SK-N-SH (cell line): ENCODE measurements at regions not wholly inside any gene's neighbourhood (a gene's known extent, or its start where the extent isn't known, plus 50 kb on each side); places are given as distances from the start of the nearest gene placed in this dataset.

Source experiments
- CTCF ChIA-PET: fragments of 300-600, 350-600 bp; formaldehyde crosslinking; extraction: SDS; loops from one replicate; lab custom pipeline; 2021; lab: Yijun Ruan, JAX
- POLR2A ChIA-PET: fragments of 350-600 bp; sonication (Branson Sonifier 250); formaldehyde crosslinking; extraction: SDS; loops from one replicate; lab custom pipeline; 2020; ENCODE audit warnings: antibody characterized with exemption, inconsistent platforms; lab: Yijun Ruan, JAX
- DNase-seq: peaks from one replicate; pipeline ENCODE4 v3.0.0; 2012
- H2AFZ ChIP-seq: fragments of 200-600 bp; sonication (generic); 2 replicates; pipeline ENCODE4 v1.8.1; 2016; ENCODE audit warnings: antibody characterized with exemption, mild to moderate bottlenecking, low read depth
- H3F3A ChIP-seq: fragments of 200-600 bp; sonication (generic); replicated peaks from 2 replicates; pipeline ENCODE3; 2016; ENCODE audit warnings: antibody characterized with exemption, mild to moderate bottlenecking; ENCODE audit not compliant: insufficient read depth
- H3K27ac ChIP-seq, 2 experiments: fragments of 200-500 bp in 1 of 2; fragments of 200-600 bp in 1 of 2; sonication (Bioruptor generic) in 1 of 2; sonication (generic), shearing (Covaris generic) in 1 of 2; 2 replicates each; pipeline versions ENCODE4 v1.5.1 to v1.6.1; 2014 to 2016; ENCODE audit warnings: low read depth in 2 of 2, inconsistent platforms in 1 of 2, low read length in 1 of 2, mild to moderate bottlenecking in 1 of 2, mixed read lengths in 1 of 2
- H3K27me3 ChIP-seq: fragments of 200-600 bp; sonication (generic), shearing (Covaris generic); 2 replicates; pipeline ENCODE4 v1.6.1; 2016; ENCODE audit warnings: mixed run types; ENCODE audit not compliant: insufficient read depth
- H3K36me3 ChIP-seq, 2 experiments: fragments of 200-500 bp in 1 of 2; fragments of 200-600 bp in 1 of 2; sonication (Bioruptor generic) in 1 of 2; sonication (generic) in 1 of 2; replicated peaks in 1 of 2; 2 replicates each; pipeline versions ENCODE3 to v1.5.1; 2014 to 2016; ENCODE audit warnings: low read length in 1 of 2, mild to moderate bottlenecking in 1 of 2; ENCODE audit not compliant: insufficient read depth in 2 of 2, control insufficient read depth in 1 of 2
- H3K4me1 ChIP-seq, 2 experiments: fragments of 200-500 bp in 1 of 2; fragments of 200-600 bp in 1 of 2; sonication (Bioruptor generic) in 1 of 2; sonication (generic), shearing (Covaris generic) in 1 of 2; 2 replicates each; pipeline versions ENCODE4 v1.5.1 to v1.6.1; 2014 to 2016; ENCODE audit warnings: low read depth in 1 of 2, low read length in 1 of 2, mixed run types in 1 of 2; ENCODE audit not compliant: insufficient read depth in 2 of 2, control insufficient read depth in 1 of 2
- H3K4me2 ChIP-seq: fragments of 200-600 bp; sonication (generic), shearing (Covaris generic); 2 replicates; pipeline ENCODE4 v1.6.1; 2017; ENCODE audit warnings: mixed run types
- H3K4me3 ChIP-seq, 2 experiments: fragments of 200-500 bp in 1 of 2; fragments of 200-600 bp in 1 of 2; sonication (Bioruptor generic) in 1 of 2; sonication (generic), shearing (Covaris generic) in 1 of 2; 2 replicates each; pipeline versions ENCODE4 v1.5.1 to v1.8.1; 2014 to 2016; ENCODE audit warnings: low read depth in 2 of 2, inconsistent platforms in 1 of 2, low read length in 1 of 2, mild to moderate bottlenecking in 1 of 2, mixed read lengths in 1 of 2, moderate library complexity in 1 of 2
- H3K79me2 ChIP-seq: fragments of 200-600 bp; sonication (generic); 2 replicates; pipeline ENCODE4 v1.8.1; 2017; ENCODE audit warnings: mild to moderate bottlenecking; ENCODE audit not compliant: insufficient read depth
- H3K9ac ChIP-seq: fragments of 200-600 bp; sonication (generic); 2 replicates; pipeline ENCODE4 v1.6.1; 2017; ENCODE audit warnings: mixed run types
- H3K9me2 ChIP-seq: fragments of 200-600 bp; sonication (generic); 2 replicates; pipeline ENCODE4 v1.6.1; 2017; ENCODE audit warnings: mixed run types
- H3K9me3 ChIP-seq: fragments of 200-600 bp; sonication (generic); 2 replicates; pipeline ENCODE4 v1.6.1; 2017; ENCODE audit warnings: mixed run types, mild to moderate bottlenecking, moderate library complexity
- H4K20me1 ChIP-seq: fragments of 200-600 bp; sonication (generic); 2 replicates; pipeline ENCODE4 v1.6.1; 2017; ENCODE audit warnings: mild to moderate bottlenecking, mixed run types; ENCODE audit not compliant: insufficient read depth
- CHD2 ChIP-seq: fragments of 150-350 bp; IDR thresholded peaks from 2 replicates; pipeline ENCODE4 v1.6.1; 2018; ENCODE audit warnings: low read length; ENCODE audit not compliant: partially characterized antibody
- ELF1 ChIP-seq: IDR thresholded peaks from 2 replicates; pipeline ENCODE4 v1.4.0; 2012
- FOSL2 ChIP-seq: IDR thresholded peaks from 2 replicates; pipeline ENCODE4 v1.4.0; 2012; ENCODE audit warnings: low read depth, mild to moderate bottlenecking, moderate library complexity, borderline replicate concordance
- FOXM1 ChIP-seq: IDR thresholded peaks from 2 replicates; pipeline ENCODE4 v1.4.0; 2012; ENCODE audit warnings: low read depth, mild to moderate bottlenecking
- GATA2 ChIP-seq: sonication (generic); formaldehyde crosslinking; IDR thresholded peaks from 2 replicates; pipeline ENCODE4 v1.5.0; 2020; ENCODE audit warnings: mild to moderate bottlenecking, missing genetic modification reagents
- JUND ChIP-seq: IDR thresholded peaks from 2 replicates; pipeline ENCODE4 v1.4.0; 2012
- POLR2AphosphoS5 ChIP-seq: IDR thresholded peaks from 2 replicates; pipeline ENCODE4 v1.6.1; 2012; ENCODE audit warnings: low read depth, low read length
- RCOR1 ChIP-seq: fragments of 150-350 bp; IDR thresholded peaks from 2 replicates; pipeline ENCODE4 v1.6.1; 2017; ENCODE audit warnings: antibody characterized with exemption, low read length
- RFX5 ChIP-seq: IDR thresholded peaks from 2 replicates; pipeline ENCODE4 v1.6.1; 2012; ENCODE audit warnings: mild to moderate bottlenecking, improper control_type of control experiment, low read length
- TCF12 ChIP-seq: IDR thresholded peaks from 2 replicates; pipeline ENCODE4 v1.4.0; 2012
- WGBS: methylation state at CpG from one replicate; pipeline ENCODE4 v1.1.6; 2017; ENCODE audit warnings: low lambda C conversion rate; 5-methylcytosine and 5-hydroxymethylcytosine counted together
- TF ChIP-seq, protein P1 (sequence below): IDR thresholded peaks from 2 replicates; pipeline ENCODE4 v1.6.1; 2012; ENCODE audit warnings: mild to moderate bottlenecking, low read depth, low read length, moderate library complexity
- TF ChIP-seq, protein P2 (sequence below): fragments of 150-350 bp; IDR thresholded peaks from 2 replicates; pipeline ENCODE4 v1.6.1; 2017; ENCODE audit warnings: antibody characterized with exemption, low read length, low read depth, borderline replicate concordance
- TF ChIP-seq, protein P3 (sequence below): IDR thresholded peaks from 2 replicates; pipeline ENCODE4 v1.4.0; 2012; ENCODE audit warnings: low read depth, borderline replicate concordance
- TF ChIP-seq, protein P4 (sequence below): IDR thresholded peaks from 2 replicates; pipeline ENCODE4; 2012

DNA sequence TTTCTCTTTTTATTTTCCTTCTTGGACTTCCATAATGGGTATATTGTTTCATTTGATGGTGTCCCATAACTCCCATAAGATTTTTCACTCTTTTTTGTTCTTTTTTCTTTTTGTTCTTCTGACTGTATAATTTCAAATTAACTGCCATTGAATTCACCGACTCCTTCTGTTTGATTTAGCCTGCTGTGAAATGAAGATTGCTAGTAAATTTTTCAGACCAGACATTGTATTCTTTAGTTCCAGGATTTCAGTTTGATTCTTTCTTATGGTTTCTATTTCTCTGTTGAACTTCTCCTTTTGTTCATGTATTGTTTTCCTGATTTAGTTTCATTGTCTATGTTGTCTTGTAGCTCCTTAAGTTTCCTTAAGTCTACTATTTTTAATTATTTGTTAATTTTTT is 87.6 kb upstream of the SPOPL start:
- H2AFZ ChIP-seq, result no peak overlapping the region
- POLR2A ChIA-PET, result no interaction called here
- no peak for DNase-seq
- no peak overlapping the region for H3K4me3 ChIP-seq
- no peaks in the 10 kb centered on the region for H3F3A ChIP-seq
- H3K4me1 ChIP-seq, result no peaks in the 10 kb centered on the region
- no peaks in the 10 kb centered on the region for H3K36me3 ChIP-seq
- H3K9me2 ChIP-seq, result no peaks in the 10 kb centered on the region
- no peaks in the 10 kb centered on the region for H3K27me3 ChIP-seq
- no peak overlapping the region for H3K4me2 ChIP-seq
- 77% methylated on average over 1 of the region's 1 CpG for WGBS
- H3K27ac ChIP-seq, result no peak overlapping the region
- H4K20me1 ChIP-seq, result no peaks in the 10 kb centered on the region
- no peaks in the 10 kb centered on the region for H3K79me2 ChIP-seq
- no peak overlapping the region for H3K9ac ChIP-seq
- TF ChIP-seq TCF12, result no peak
- TF ChIP-seq JUND, result no peak
- TF ChIP-seq, protein P1, sequence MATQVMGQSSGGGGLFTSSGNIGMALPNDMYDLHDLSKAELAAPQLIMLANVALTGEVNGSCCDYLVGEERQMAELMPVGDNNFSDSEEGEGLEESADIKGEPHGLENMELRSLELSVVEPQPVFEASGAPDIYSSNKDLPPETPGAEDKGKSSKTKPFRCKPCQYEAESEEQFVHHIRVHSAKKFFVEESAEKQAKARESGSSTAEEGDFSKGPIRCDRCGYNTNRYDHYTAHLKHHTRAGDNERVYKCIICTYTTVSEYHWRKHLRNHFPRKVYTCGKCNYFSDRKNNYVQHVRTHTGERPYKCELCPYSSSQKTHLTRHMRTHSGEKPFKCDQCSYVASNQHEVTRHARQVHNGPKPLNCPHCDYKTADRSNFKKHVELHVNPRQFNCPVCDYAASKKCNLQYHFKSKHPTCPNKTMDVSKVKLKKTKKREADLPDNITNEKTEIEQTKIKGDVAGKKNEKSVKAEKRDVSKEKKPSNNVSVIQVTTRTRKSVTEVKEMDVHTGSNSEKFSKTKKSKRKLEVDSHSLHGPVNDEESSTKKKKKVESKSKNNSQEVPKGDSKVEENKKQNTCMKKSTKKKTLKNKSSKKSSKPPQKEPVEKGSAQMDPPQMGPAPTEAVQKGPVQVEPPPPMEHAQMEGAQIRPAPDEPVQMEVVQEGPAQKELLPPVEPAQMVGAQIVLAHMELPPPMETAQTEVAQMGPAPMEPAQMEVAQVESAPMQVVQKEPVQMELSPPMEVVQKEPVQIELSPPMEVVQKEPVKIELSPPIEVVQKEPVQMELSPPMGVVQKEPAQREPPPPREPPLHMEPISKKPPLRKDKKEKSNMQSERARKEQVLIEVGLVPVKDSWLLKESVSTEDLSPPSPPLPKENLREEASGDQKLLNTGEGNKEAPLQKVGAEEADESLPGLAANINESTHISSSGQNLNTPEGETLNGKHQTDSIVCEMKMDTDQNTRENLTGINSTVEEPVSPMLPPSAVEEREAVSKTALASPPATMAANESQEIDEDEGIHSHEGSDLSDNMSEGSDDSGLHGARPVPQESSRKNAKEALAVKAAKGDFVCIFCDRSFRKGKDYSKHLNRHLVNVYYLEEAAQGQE, result no peak
- TF ChIP-seq, protein P2, sequence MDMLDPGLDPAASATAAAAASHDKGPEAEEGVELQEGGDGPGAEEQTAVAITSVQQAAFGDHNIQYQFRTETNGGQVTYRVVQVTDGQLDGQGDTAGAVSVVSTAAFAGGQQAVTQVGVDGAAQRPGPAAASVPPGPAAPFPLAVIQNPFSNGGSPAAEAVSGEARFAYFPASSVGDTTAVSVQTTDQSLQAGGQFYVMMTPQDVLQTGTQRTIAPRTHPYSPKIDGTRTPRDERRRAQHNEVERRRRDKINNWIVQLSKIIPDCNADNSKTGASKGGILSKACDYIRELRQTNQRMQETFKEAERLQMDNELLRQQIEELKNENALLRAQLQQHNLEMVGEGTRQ, result no peak
- no peak for TF ChIP-seq CHD2
- no peak for TF ChIP-seq RCOR1
- no peak for TF ChIP-seq GATA2 (CRISPR knock-in tag)
- TF ChIP-seq ELF1, result no peak
- no peak for TF ChIP-seq FOXM1
- TF ChIP-seq, protein P3, sequence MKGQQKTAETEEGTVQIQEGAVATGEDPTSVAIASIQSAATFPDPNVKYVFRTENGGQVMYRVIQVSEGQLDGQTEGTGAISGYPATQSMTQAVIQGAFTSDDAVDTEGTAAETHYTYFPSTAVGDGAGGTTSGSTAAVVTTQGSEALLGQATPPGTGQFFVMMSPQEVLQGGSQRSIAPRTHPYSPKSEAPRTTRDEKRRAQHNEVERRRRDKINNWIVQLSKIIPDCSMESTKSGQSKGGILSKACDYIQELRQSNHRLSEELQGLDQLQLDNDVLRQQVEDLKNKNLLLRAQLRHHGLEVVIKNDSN, result no peak
- H3K9me3 ChIP-seq, result 0 out of 2 replicates have a peak, but pooled peaks cover 8% of the 10 kb centered on the region
- CTCF ChIA-PET, result interaction anchor here (1.2 kb wide), 1 partner anchor 10 kb away, joined by 3 read pairs; no protein-coding TSS in a partner anchor

DNA sequence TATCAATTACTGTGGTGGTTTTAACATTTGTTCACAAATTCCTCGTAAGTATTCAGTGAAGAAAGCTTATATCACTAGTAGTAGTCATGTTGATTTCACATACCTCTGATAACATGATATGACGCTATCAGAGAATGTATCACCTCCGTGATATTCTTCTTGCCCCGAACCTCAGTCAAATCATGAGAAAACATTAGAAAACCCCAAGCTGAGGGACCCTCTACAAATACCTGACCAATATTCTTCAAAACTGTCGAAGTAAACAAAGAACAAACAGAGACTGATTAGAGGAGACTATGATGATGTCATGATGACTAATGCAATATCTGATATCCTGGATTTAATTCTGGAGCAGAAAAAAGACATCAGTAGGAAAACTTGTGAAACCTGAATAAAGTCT is 85.6 kb upstream of the SPOPL start:
- Histone ChIP-seq H3K79me2 (no peaks in the 10 kb centered on the region), H3K9ac (no peak overlapping the region), H3K4me2 (no peak overlapping the region), H3F3A (peaks cover 2% of the 10 kb centered on the region), H3K4me3 (no peak overlapping the region), H3K9me3 (0 out of 2 replicates have a peak, but pooled peaks cover 8% of the 10 kb centered on the region), H2AFZ (no peak overlapping the region), H3K36me3 (no peaks in the 10 kb centered on the region), H3K27ac (no peak overlapping the region), H3K9me2 (no peaks in the 10 kb centered on the region), H4K20me1 (no peaks in the 10 kb centered on the region), H3K27me3 (no peaks in the 10 kb centered on the region), H3K4me1 (peaks cover 0 to 4% of the 10 kb centered on the region in 2 experiments; a peak in 1 of 4 replicates)
- DNase-seq, result no peak
- WGBS, result 89% methylated on average over 5 of the region's 5 CpGs
- CTCF ChIA-PET, result no interaction called here
- POLR2A ChIA-PET, result no interaction called here
- TF ChIP-seq, protein P4, sequence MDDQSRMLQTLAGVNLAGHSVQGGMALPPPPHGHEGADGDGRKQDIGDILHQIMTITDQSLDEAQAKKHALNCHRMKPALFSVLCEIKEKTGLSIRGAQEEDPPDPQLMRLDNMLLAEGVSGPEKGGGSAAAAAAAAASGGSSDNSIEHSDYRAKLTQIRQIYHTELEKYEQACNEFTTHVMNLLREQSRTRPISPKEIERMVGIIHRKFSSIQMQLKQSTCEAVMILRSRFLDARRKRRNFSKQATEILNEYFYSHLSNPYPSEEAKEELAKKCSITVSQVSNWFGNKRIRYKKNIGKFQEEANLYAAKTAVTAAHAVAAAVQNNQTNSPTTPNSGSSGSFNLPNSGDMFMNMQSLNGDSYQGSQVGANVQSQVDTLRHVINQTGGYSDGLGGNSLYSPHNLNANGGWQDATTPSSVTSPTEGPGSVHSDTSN, result peak; percentile 25; the same call in 1 of the 2 replicates
- TF ChIP-seq FOSL2, result peak; percentile 38; the same call in 1 of the 2 replicates
- peak; percentile 47 for TF ChIP-seq JUND
- no peak for TF ChIP-seq RFX5
- TF ChIP-seq POLR2AphosphoS5, result no peak
